ENCODE measurements at regions not wholly inside any gene's neighbourhood (a gene's known extent, or its start where the extent isn't known, plus 50 kb on each side); places are given as distances from the start of the nearest gene placed in this dataset.
"Not testable (repeated sequence)": the region's sequence is repeated elsewhere in the genome, so short reads cannot be mapped to it uniquely, and the experiment has no call there.

DNA sequence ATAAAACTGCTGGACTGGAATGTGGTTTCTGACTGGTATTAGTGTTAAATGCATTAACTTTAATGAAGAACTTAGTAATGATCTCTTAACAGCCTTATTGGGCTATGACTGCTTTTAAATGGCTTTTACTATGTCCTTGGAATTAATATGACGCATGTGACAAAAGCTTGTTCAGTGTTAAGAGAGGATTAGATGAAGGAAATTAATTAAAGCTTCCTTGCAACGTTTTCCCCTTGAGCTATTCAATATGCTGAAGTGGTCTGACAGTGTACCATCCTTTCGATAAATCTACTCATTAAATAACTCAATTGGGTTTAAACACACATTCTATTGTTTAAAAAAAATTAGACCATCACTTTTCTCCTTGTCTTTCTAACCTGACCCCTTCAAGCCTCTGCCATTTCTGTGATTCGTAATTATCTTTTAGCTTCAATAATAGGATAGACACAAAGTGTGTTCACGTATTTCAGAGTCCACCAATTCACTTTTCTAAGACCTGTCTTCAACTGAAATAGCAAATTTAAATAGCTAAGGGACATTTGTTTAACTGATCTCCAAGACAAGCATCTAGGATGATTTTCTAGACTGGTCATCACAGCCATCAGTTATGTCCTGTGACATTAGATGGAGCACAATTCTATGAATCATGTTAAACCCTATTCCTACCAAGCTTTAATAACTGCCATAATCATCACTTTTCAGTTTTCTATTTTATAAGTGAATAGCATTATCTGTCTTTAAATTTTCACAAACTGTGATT is 1258.0 kb upstream of the CDH9 start:
- DNase-seq (ENCODE audit: insufficient read length, low spot score, missing footprints): no peak
- H3K4me3 ChIP-seq (ENCODE audit: insufficient read depth, low read length): no peak overlapping the region
- TF ChIP-seq CTCF (IDR thresholded peaks at IDR 0.05; ENCODE audit: extremely low read depth, low read depth, low read length): no peak

DNA sequence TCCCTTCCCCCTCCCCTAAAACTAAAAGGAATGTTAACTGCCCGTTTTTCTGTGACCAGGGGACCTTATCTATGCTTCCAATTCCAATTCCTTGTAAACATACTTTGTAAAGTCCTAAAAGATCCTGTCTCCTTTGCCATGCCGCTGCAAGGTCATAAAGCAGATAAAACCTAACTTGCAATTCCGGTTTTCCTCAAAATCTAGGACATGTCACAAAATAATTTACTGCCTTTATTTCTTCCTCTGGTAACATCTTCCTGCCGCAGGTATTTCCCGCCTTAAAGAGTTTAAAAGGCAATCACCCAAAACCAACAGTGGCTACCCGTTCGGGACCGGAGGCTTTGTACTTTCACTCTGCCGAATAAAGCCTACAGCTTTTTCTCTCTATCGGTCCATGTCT is 1248.6 kb upstream of the CDH9 start:
- H3K4me3 ChIP-seq (ENCODE audit: insufficient read depth, low read length); H3K9me3 ChIP-seq (ENCODE audit: low read depth, low read length); H2AFZ ChIP-seq (ENCODE audit: low read length); DNase-seq (ENCODE audit: insufficient read length, low spot score, missing footprints); H3K36me3 ChIP-seq (ENCODE audit: insufficient read depth, low read length); H3K4me1 ChIP-seq (ENCODE audit: insufficient read depth, low read length); H3K79me2 ChIP-seq (ENCODE audit: insufficient read depth, low read length); H3K27me3 ChIP-seq (ENCODE audit: insufficient read depth, low read length); H3K4me2 ChIP-seq (ENCODE audit: insufficient read depth, low read length); H3K27ac ChIP-seq (ENCODE audit: low read depth, low read length); H4K20me1 ChIP-seq (ENCODE audit: insufficient read depth, low read length): not testable (repeated sequence)

More for the DNA sequence above, 1258.0 kb upstream of the CDH9 start:
- no peaks in the 10 kb centered on the region for H3K4me1 ChIP-seq (ENCODE audit: insufficient read depth, low read length)
- no peak overlapping the region for H3K4me2 ChIP-seq (ENCODE audit: insufficient read depth, low read length)
- H2AFZ ChIP-seq (ENCODE audit: low read length): no peak overlapping the region
- H4K20me1 ChIP-seq (ENCODE audit: insufficient read depth, low read length): no peaks in the 10 kb centered on the region
- no peaks in the 10 kb centered on the region for H3K79me2 ChIP-seq (ENCODE audit: insufficient read depth, low read length)
- H3K27ac ChIP-seq (ENCODE audit: low read depth, low read length): no peak overlapping the region
- H3K36me3 ChIP-seq (ENCODE audit: insufficient read depth, low read length): no peaks in the 10 kb centered on the region
- no peaks in the 10 kb centered on the region for H3K9me3 ChIP-seq (ENCODE audit: low read depth, low read length)
- no peaks in the 10 kb centered on the region for H3K27me3 ChIP-seq (ENCODE audit: insufficient read depth, low read length)

- H4K20me1 ChIP-seq (ENCODE audit: insufficient read depth, low read length): no peaks in the 10 kb centered on the region
- no peaks in the 10 kb centered on the region for H3K9me3 ChIP-seq (ENCODE audit: low read depth, low read length)
- no peak overlapping the region for H3K4me2 ChIP-seq (ENCODE audit: insufficient read depth, low read length)
- no peaks in the 10 kb centered on the region for H3K27me3 ChIP-seq (ENCODE audit: insufficient read depth, low read length)
- no peak overlapping the region for H3K4me3 ChIP-seq (ENCODE audit: insufficient read depth, low read length)
- no peak overlapping the region for H3K27ac ChIP-seq (ENCODE audit: low read depth, low read length)
- no peaks in the 10 kb centered on the region for H3K36me3 ChIP-seq (ENCODE audit: insufficient read depth, low read length)
- no peaks in the 10 kb centered on the region for H3K79me2 ChIP-seq (ENCODE audit: insufficient read depth, low read length)
- DNase-seq (ENCODE audit: insufficient read length, low spot score, missing footprints): no peak
- TF ChIP-seq CTCF (IDR thresholded peaks at IDR 0.05; ENCODE audit: extremely low read depth, low read depth, low read length): no peak
- no peak overlapping the region for H2AFZ ChIP-seq (ENCODE audit: low read length)
- no peaks in the 10 kb centered on the region for H3K4me1 ChIP-seq (ENCODE audit: insufficient read depth, low read length)
Measured at GRCh38 chr5:28286566-28286965, 1248.2 kb upstream of the CDH9 start.

GRCh38 chr5:28284788-28285187 is 1246.4 kb upstream of the CDH9 start:
- H3K4me1 ChIP-seq (ENCODE audit: insufficient read depth, low read length): no peaks in the 10 kb centered on the region
- no peak overlapping the region for H3K4me2 ChIP-seq (ENCODE audit: insufficient read depth, low read length)
- H4K20me1 ChIP-seq (ENCODE audit: insufficient read depth, low read length): no peaks in the 10 kb centered on the region
- H3K79me2 ChIP-seq (ENCODE audit: insufficient read depth, low read length): no peaks in the 10 kb centered on the region
- H3K4me3 ChIP-seq (ENCODE audit: insufficient read depth, low read length): no peak overlapping the region
- DNase-seq (ENCODE audit: insufficient read length, low spot score, missing footprints): no peak
- H3K27ac ChIP-seq (ENCODE audit: low read depth, low read length): no peak overlapping the region
- H3K27me3 ChIP-seq (ENCODE audit: insufficient read depth, low read length): no peaks in the 10 kb centered on the region
- no peak for TF ChIP-seq CTCF (IDR thresholded peaks at IDR 0.05; ENCODE audit: extremely low read depth, low read depth, low read length)
- H2AFZ ChIP-seq (ENCODE audit: low read length): no peak overlapping the region
- H3K9me3 ChIP-seq (ENCODE audit: low read depth, low read length): no peaks in the 10 kb centered on the region
- H3K36me3 ChIP-seq (ENCODE audit: insufficient read depth, low read length): no peaks in the 10 kb centered on the region

All from osteoblast (primary cell).